ENCODE measurements at regions not wholly inside any gene's neighbourhood (a gene's known extent, or its start where the extent isn't known, plus 50 kb on each side); places are given as distances from the start of the nearest gene placed in this dataset.

DNA sequence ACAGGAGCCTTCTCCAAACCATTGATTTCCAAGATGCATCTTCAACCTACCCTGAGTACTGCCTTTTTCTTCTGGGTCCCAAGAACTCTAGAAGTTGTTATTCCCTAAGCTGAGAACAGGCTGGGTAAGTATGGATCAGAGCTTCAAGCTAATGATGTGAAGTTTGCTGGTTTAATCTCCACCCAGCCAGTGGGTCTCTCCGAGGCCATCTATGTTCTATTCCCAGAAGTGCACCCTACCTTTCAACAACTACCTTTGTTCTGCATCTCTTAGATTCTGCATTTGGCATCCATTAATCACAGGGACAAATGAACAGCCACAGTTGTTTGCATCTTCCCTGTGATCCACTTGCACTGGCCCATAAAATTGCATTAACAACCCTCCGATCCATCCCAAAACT is 246.2 kb downstream of the HIVEP2 start:
- no peak for TF ChIP-seq POLR2A (IDR thresholded peaks at IDR 0.05; ENCODE audit: low read depth, low read length)
- TF ChIP-seq POLR2AphosphoS5 (IDR thresholded peaks at IDR 0.05; ENCODE audit: low read depth, low read length) = no peak
